ENCODE measurements at regions not wholly inside any gene's neighbourhood (a gene's known extent, or its start where the extent isn't known, plus 50 kb on each side); places are given as distances from the start of the nearest gene placed in this dataset.

- TF ChIP-seq CTCF (IDR thresholded peaks at IDR 0.05; ENCODE audit: low read depth, low read length) = no peak
- TF ChIP-seq MAX (IDR thresholded peaks at IDR 0.05; ENCODE audit: low read depth, low read length) = no peak
- TF ChIP-seq POLR2A (IDR thresholded peaks at IDR 0.05; ENCODE audit: extremely low read depth, insufficient read length) = no peak
- TF ChIP-seq MYC (IDR thresholded peaks at IDR 0.05; ENCODE audit: low read depth, low read length) = no peak
These were observed 247.5 kb upstream of the CDH20 start for GRCh38 chr18:61085761-61086160.

Measured in NB4 (cell line).